CD4-positive, alpha-beta T cell treated with Interleukin-1 beta for 1 hour (primary cell): ENCODE measurements at regions not wholly inside any gene's neighbourhood (a gene's known extent, or its start where the extent isn't known, plus 50 kb on each side); places are given as distances from the start of the nearest gene placed in this dataset.
A peak's percentile ranks its signal among the peaks of the same experiment; 100 is the strongest.

ENCODE experiments used
- DNase-seq, 2 donors: peaks; one replicate each; pipeline ENCODE4 v3.0.0-alpha.2; 2020 to 2022

- peak in 1 of 2 donors; percentile 43 for DNase-seq
These were observed 602.8 kb upstream of the DIPK2B start for GRCh38 chrX:45803383-45803921.

GRCh38 chrX:45801554-45801953 is 600.9 kb upstream of the DIPK2B start:
- peak in 1 of 2 donors; percentile 58 for DNase-seq

GRCh38 chrX:45800746-45801453 is 600.2 kb upstream of the DIPK2B start:
- DNase-seq: peak; percentile 61 to 71

- DNase-seq: no peak
These were observed 598.9 kb upstream of the DIPK2B start for GRCh38 chrX:45799576-45799975.

GRCh38 chrX:45795546-45795945 is 594.9 kb upstream of the DIPK2B start:
- DNase-seq: no peak

- no peak for DNase-seq
These were observed 594.3 kb upstream of the DIPK2B start for GRCh38 chrX:45794995-45795337.

- DNase-seq: no peak
These were observed 593.8 kb upstream of the DIPK2B start for GRCh38 chrX:45794323-45794994.

GRCh38 chrX:45788941-45789348 is 588.3 kb upstream of the DIPK2B start:
- DNase-seq: no peak

GRCh38 chrX:45788315-45788714 is 587.6 kb upstream of the DIPK2B start:
- no peak for DNase-seq

- no peak for DNase-seq
These were observed 583.9 kb upstream of the DIPK2B start for GRCh38 chrX:45784590-45784989.

- no peak for DNase-seq
These were observed 582.3 kb upstream of the DIPK2B start for GRCh38 chrX:45783002-45783401.

- DNase-seq: peak in 1 of 2 donors; percentile 3
These were observed 581.4 kb upstream of the DIPK2B start for GRCh38 chrX:45781901-45782553.

GRCh38 chrX:45778616-45779015 is 577.9 kb upstream of the DIPK2B start:
- DNase-seq: no peak

GRCh38 chrX:45777366-45777765 is 576.7 kb upstream of the DIPK2B start:
- no peak for DNase-seq

GRCh38 chrX:45775468-45775867 is 574.8 kb upstream of the DIPK2B start:
- no peak for DNase-seq

GRCh38 chrX:45774961-45775360 is 574.3 kb upstream of the DIPK2B start:
- DNase-seq: no peak

GRCh38 chrX:45773572-45773971 is 572.9 kb upstream of the DIPK2B start:
- no peak for DNase-seq

- DNase-seq: peak; percentile 57 to 70
These were observed 571.1 kb upstream of the DIPK2B start for GRCh38 chrX:45771560-45772340.

GRCh38 chrX:45771114-45771513 is 570.4 kb upstream of the DIPK2B start:
- no peak for DNase-seq

GRCh38 chrX:45769761-45770582 is 569.3 kb upstream of the DIPK2B start:
- peak; percentile 71 to 83 for DNase-seq

- no peak for DNase-seq
These were observed 568.1 kb upstream of the DIPK2B start for GRCh38 chrX:45768666-45769236.
